SK-N-DZ (cell line): ENCODE measurements at regions not wholly inside any gene's neighbourhood (a gene's known extent, or its start where the extent isn't known, plus 50 kb on each side); places are given as distances from the start of the nearest gene placed in this dataset.
A peak's percentile ranks its signal among the peaks of the same experiment; 100 is the strongest.
"Not testable (repeated sequence)": the region's sequence is repeated elsewhere in the genome, so short reads cannot be mapped to it uniquely, and the experiment has no call there.

ENCODE experiments used
- DNase-seq: peaks from one replicate; pipeline ENCODE4 v3.0.0-alpha.2; 2015; ENCODE audit warnings: low spot score

GRCh38 chr7:119266790-119267189, 1006.2 kb upstream of the KCND2 start:
- DNase-seq: not testable (repeated sequence)

GRCh38 chr7:119270045-119270464, 1002.9 kb upstream of the KCND2 start:
- peak; percentile 75 for DNase-seq

- DNase-seq: peak; percentile 10
Measured at GRCh38 chr7:119270644-119271043, 1002.3 kb upstream of the KCND2 start.

- DNase-seq: peak; percentile 7
Measured at GRCh38 chr7:119271147-119271779, 1001.7 kb upstream of the KCND2 start.

GRCh38 chr7:119281181-119281846, 991.7 kb upstream of the KCND2 start:
- DNase-seq: no peak

GRCh38 chr7:119283353-119283752, 989.6 kb upstream of the KCND2 start:
- peak; percentile 42 for DNase-seq

GRCh38 chr7:119288416-119288815, 984.6 kb upstream of the KCND2 start:
- DNase-seq: no peak

GRCh38 chr7:119300341-119300740, 972.6 kb upstream of the KCND2 start:
- DNase-seq: not testable (repeated sequence)

GRCh38 chr7:119320316-119320715, 952.7 kb upstream of the KCND2 start:
- no peak for DNase-seq

- DNase-seq: no peak
Measured at GRCh38 chr7:119329715-119330114, 943.3 kb upstream of the KCND2 start.

GRCh38 chr7:119335405-119335804, 937.6 kb upstream of the KCND2 start:
- no peak for DNase-seq

GRCh38 chr7:119341822-119342221, 931.2 kb upstream of the KCND2 start:
- no peak for DNase-seq

- DNase-seq: no peak
Measured at GRCh38 chr7:119343289-119343688, 929.7 kb upstream of the KCND2 start.

- no peak for DNase-seq
Measured at GRCh38 chr7:119344466-119344865, 928.5 kb upstream of the KCND2 start.

GRCh38 chr7:119348491-119348890, 924.5 kb upstream of the KCND2 start:
- DNase-seq: no peak

GRCh38 chr7:119350334-119350733, 922.6 kb upstream of the KCND2 start:
- DNase-seq: no peak

- no peak for DNase-seq
Measured at GRCh38 chr7:119351320-119351719, 921.7 kb upstream of the KCND2 start.

- no peak for DNase-seq
Measured at GRCh38 chr7:119374436-119374835, 898.5 kb upstream of the KCND2 start.

- no peak for DNase-seq
Measured at GRCh38 chr7:119377861-119378260, 895.1 kb upstream of the KCND2 start.

- no peak for DNase-seq
Measured at GRCh38 chr7:119382726-119383125, 890.2 kb upstream of the KCND2 start.

GRCh38 chr7:119395024-119395423, 878.0 kb upstream of the KCND2 start:
- no peak for DNase-seq

GRCh38 chr7:119397156-119397555, 875.8 kb upstream of the KCND2 start:
- DNase-seq: no peak

GRCh38 chr7:119408596-119408995, 864.4 kb upstream of the KCND2 start:
- DNase-seq: no peak
